Right lobe of liver (tissue), 6 donors: ENCODE measurements at regions not wholly inside any gene's neighbourhood (a gene's known extent, or its start where the extent isn't known, plus 50 kb on each side); places are given as distances from the start of the nearest gene placed in this dataset.

Experiments used
- ATAC-seq, 4 donors: fragments of 200-7000 bp; cut with Tn5 transposase; one replicate each; pipeline ENCODE4 v1.9.1; 2020; ENCODE audit warnings: mild to moderate bottlenecking in 4 of 4, moderate library complexity in 4 of 4
- DNase-seq, 3 donors: peaks; one replicate each; pipeline ENCODE4 v3.0.0-alpha.2; 2020
- H3K27ac ChIP-seq, 3 donors: fragments of 200-600 bp; one replicate each; pipeline ENCODE4 v1.8.0; 2022
- H3K27me3 ChIP-seq, 2 donors: fragments of 200-600 bp; one replicate each; pipeline ENCODE4 v1.8.0; 2022
- H3K36me3 ChIP-seq, 4 donors: fragments of 200-600 bp; sonication (generic) in 1 of 4; one replicate each; pipeline versions ENCODE4 v1.5.1 to v1.8.0; 2017 to 2022; ENCODE audit warnings: control low read depth in 1 of 4
- H3K4me1 ChIP-seq, 4 donors: fragments of 200-600 bp; sonication (generic) in 1 of 4; one replicate each; pipeline versions ENCODE4 v1.5.1 to v1.8.0; 2017 to 2022; ENCODE audit warnings: control low read depth in 1 of 4
- H3K4me3 ChIP-seq, 3 donors: fragments of 200-600 bp; one replicate each; pipeline ENCODE4 v1.8.0; 2022
- H3K9me3 ChIP-seq, 4 donors: fragments of 200-600 bp; sonication (generic) in 1 of 4; one replicate each; pipeline versions ENCODE4 v1.5.1 to v1.8.0; 2017 to 2022; ENCODE audit warnings: control low read depth in 1 of 4
- CTCF ChIP-seq, 4 donors: fragments of 200-600 bp in 3 of 4; fragments of 450-650 bp in 1 of 4; IDR thresholded peaks; one replicate each; pipeline versions ENCODE4 v1.5.1 to v1.8.0; 2016 to 2022; ENCODE audit warnings: antibody characterized with exemption in 4 of 4, mild to moderate bottlenecking in 2 of 4
- POLR2A ChIP-seq: fragments of 450-650 bp; IDR thresholded peaks from one replicate; pipeline ENCODE4 v1.6.1; 2017; ENCODE audit warnings: antibody characterized with exemption, mild to moderate bottlenecking
- WGBS: methylation state at CpG from one replicate; pipeline ENCODE4 v1.1.6; 2018; ENCODE audit warnings: low coverage, low lambda C conversion rate; ENCODE audit not compliant: insufficient coverage; ENCODE audit errors: missing lambda C conversion rate; 5-methylcytosine and 5-hydroxymethylcytosine counted together
- intact Hi-C, 2 donors: fragments of 100-400 bp; cut with DNase I; formaldehyde crosslinking; loops; one replicate each; pipeline versions ENCODE4 v1.11.2 to v1.14.1; 2022
- donor health status: DM: no; HTN: yes; CAD: no.
- donor health status: DM: no; HTN: no; CAD: no.
- donor health status: DM: no; HTN: no; CAD: no.
- donor health status: DM: no; HTN: yes; CAD: no.
- donor health status: DM: no; HTN: yes; CAD: no.

- Histone ChIP-seq H3K4me1 (no peaks in the 10 kb centered on the region), H3K9me3 (peaks cover 0 to 9% (median 0%) of the 10 kb centered on the region in 4 donors), H3K36me3 (no peaks in the 10 kb centered on the region), H3K27ac (no peak overlapping the region), H3K4me3 (no peak overlapping the region), H3K27me3 (no peaks in the 10 kb centered on the region)
- TF ChIP-seq CTCF (IDR thresholded peaks at IDR 0.05) (no peak), POLR2A (no peak)
- DNase-seq (peak in 2 of 3 donors; percentile 23 to 39), ATAC-seq (peak in 3 of 4 donors; percentile 43 to 54 (median 48))
- intact Hi-C loops, result no loop called here
- WGBS, result 37% methylated on average over 5 of the region's 6 CpGs
These were observed 216.2 kb downstream of the BCL11B start for GRCh38 chr14:99055816-99056215.

- WGBS, result 64% methylated on average over 2 of the region's 5 CpGs
- TF ChIP-seq POLR2A, result no peak
- TF ChIP-seq CTCF (IDR thresholded peaks at IDR 0.05), result no peak
- DNase-seq (peak in 1 of 3 donors; percentile 13), ATAC-seq (no peak)
- Histone ChIP-seq H3K4me3 (no peak overlapping the region), H3K4me1 (no peaks in the 10 kb centered on the region), H3K9me3 (peaks cover 0 to under 1% (median 0%) of the 10 kb centered on the region in 4 donors), H3K27me3 (no peaks in the 10 kb centered on the region), H3K27ac (no peak overlapping the region), H3K36me3 (no peaks in the 10 kb centered on the region)
- intact Hi-C loops, result no loop called here
These were observed 214.4 kb downstream of the BCL11B start for GRCh38 chr14:99057576-99058083.

GRCh38 chr14:99058542-99058941 lies 213.5 kb downstream of the BCL11B start:
- 70% methylated on average over 3 of the region's 8 CpGs for WGBS
- TF ChIP-seq CTCF (IDR thresholded peaks at IDR 0.05) (no peak), POLR2A (no peak)
- no peaks in the 10 kb centered on the region for H3K27me3 ChIP-seq
- H3K4me3 ChIP-seq, result no peak overlapping the region
- no peak overlapping the region for H3K27ac ChIP-seq
- ATAC-seq, result no peak
- no peaks in the 10 kb centered on the region for H3K9me3 ChIP-seq
- no peak for DNase-seq
- no peaks in the 10 kb centered on the region for H3K36me3 ChIP-seq
- intact Hi-C loops, result no loop called here
- H3K4me1 ChIP-seq, result no peaks in the 10 kb centered on the region

- no peaks in the 10 kb centered on the region for H3K36me3 ChIP-seq
- WGBS, result 77% methylated on average over 9 of the region's 10 CpGs
- H3K4me3 ChIP-seq, result no peak overlapping the region
- H3K27me3 ChIP-seq, result no peaks in the 10 kb centered on the region
- TF ChIP-seq POLR2A (no peak), CTCF (IDR thresholded peaks at IDR 0.05) (no peak)
- no peak for ATAC-seq
- intact Hi-C loops, result no loop called here
- no peaks in the 10 kb centered on the region for H3K9me3 ChIP-seq
- H3K27ac ChIP-seq, result no peak overlapping the region
- DNase-seq, result peak in 1 of 3 donors; percentile 15
- H3K4me1 ChIP-seq, result no peaks in the 10 kb centered on the region
These were observed 209.8 kb downstream of the BCL11B start for GRCh38 chr14:99062216-99062615.
